ENCODE measurements at regions not wholly inside any gene's neighbourhood (a gene's known extent, or its start where the extent isn't known, plus 50 kb on each side); places are given as distances from the start of the nearest gene placed in this dataset.

DNA sequence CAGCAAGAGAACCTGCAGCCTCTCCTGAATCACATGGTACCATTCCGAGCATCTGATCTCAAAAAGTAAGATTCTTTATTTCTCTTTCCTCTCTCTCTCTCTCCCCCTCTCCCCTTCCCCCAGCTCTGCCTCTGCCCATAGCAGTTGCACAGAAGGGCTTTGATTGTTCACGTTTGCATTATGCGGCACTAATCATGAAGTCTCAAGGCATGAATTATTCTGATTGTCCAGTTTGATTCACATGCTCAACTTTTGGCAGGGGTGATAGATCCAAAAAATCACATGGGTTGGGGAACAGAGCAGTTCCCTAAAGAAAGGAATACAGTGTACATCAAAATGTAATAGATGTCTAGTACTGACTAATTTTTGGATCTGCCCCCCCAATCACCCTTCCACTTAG, 380.0 kb upstream of the SOX9 start:
- POLR2A ChIA-PET (ENCODE audit: unreplicated experiment) = no interaction called here
- H3K27me3 ChIP-seq (ENCODE audit: insufficient read depth, low read depth) = no peaks in the 10 kb centered on the region
- no peak for TF ChIP-seq CTCF (conservative IDR thresholded peaks at IDR 0.05)
- no peak for TF ChIP-seq EZH2 (IDR thresholded peaks at IDR 0.05; ENCODE audit: low read depth)
- no peak overlapping the region for H2AFZ ChIP-seq
- no peak overlapping the region for H3K27ac ChIP-seq
- H3F3A ChIP-seq (ENCODE audit: insufficient read depth, low read depth) = no peaks in the 10 kb centered on the region
- intact Hi-C loops (cut with micrococcal nuclease; ENCODE audit: unreplicated experiment) = no loop called here
- H3K36me3 ChIP-seq (ENCODE audit: low read depth) = no peaks in the 10 kb centered on the region
- BruUV-seq (replicated peaks) = no TSS peak
- no peaks in the 10 kb centered on the region for H3K9me3 ChIP-seq (ENCODE audit: insufficient read depth, low read depth)
- DNase-seq = no peak
- H3K4me1 ChIP-seq (replicated peaks; ENCODE audit: insufficient read depth) = no peaks in the 10 kb centered on the region
- H3K4me2 ChIP-seq = no peak overlapping the region
- peaks cover 15% of the 10 kb centered on the region; the same call in 1 of the 2 replicates for H3K9me2 ChIP-seq (ENCODE audit: insufficient read depth)
- no peak overlapping the region for H3K4me3 ChIP-seq
- H4K20me1 ChIP-seq (ENCODE audit: insufficient read depth) = no peaks in the 10 kb centered on the region
- no peaks in the 10 kb centered on the region for H3K79me2 ChIP-seq (ENCODE audit: low read depth)
- CTCF ChIA-PET = no interaction called here

- no peaks in the 10 kb centered on the region for H3K4me1 ChIP-seq (replicated peaks; ENCODE audit: insufficient read depth)
- no peaks in the 10 kb centered on the region for H4K20me1 ChIP-seq (ENCODE audit: insufficient read depth)
- no peaks in the 10 kb centered on the region for H3K9me3 ChIP-seq (ENCODE audit: insufficient read depth, low read depth)
- no peak overlapping the region for H3K27ac ChIP-seq
- H3F3A ChIP-seq (ENCODE audit: insufficient read depth, low read depth) = no peaks in the 10 kb centered on the region
- no TSS peak for BruUV-seq (replicated peaks)
- H3K27me3 ChIP-seq (ENCODE audit: insufficient read depth, low read depth) = no peaks in the 10 kb centered on the region
- POLR2A ChIA-PET (ENCODE audit: unreplicated experiment) = no interaction called here
- H3K4me2 ChIP-seq = no peak overlapping the region
- no peak overlapping the region for H2AFZ ChIP-seq
- intact Hi-C loops (cut with micrococcal nuclease; ENCODE audit: unreplicated experiment) = no loop called here
- no peak for TF ChIP-seq CTCF (conservative IDR thresholded peaks at IDR 0.05)
- no peak for TF ChIP-seq EZH2 (IDR thresholded peaks at IDR 0.05; ENCODE audit: low read depth)
- H3K9me2 ChIP-seq (ENCODE audit: insufficient read depth) = peaks cover 15% of the 10 kb centered on the region; the same call in 1 of the 2 replicates
- no peaks in the 10 kb centered on the region for H3K79me2 ChIP-seq (ENCODE audit: low read depth)
- no peaks in the 10 kb centered on the region for H3K36me3 ChIP-seq (ENCODE audit: low read depth)
- no peak for DNase-seq
- CTCF ChIA-PET = no interaction called here
- no peak overlapping the region for H3K4me3 ChIP-seq
Measured at GRCh38 chr17:71741836-71742235, 379.0 kb upstream of the SOX9 start.

DNA sequence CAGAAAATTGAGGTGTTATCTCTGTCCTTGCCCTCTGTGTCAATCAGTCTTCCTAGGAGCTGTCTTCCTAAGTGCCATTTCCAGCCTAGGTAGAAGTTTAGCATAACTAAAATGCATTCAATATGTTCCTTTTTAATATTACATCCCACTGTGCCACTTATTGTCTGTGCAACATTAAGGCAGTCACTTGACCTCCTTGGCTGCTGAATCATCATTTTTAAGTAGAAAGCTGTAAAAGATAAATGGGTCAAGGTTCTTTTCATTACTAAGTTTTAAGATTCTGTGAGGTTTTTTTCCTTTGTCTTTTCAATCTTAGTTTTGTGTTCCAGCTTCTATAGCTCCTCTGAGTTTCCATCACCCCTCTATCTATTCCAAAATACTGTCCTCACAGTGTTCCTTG, 371.9 kb upstream of the SOX9 start:
- no peak overlapping the region for H3K4me2 ChIP-seq
- H2AFZ ChIP-seq = no peak overlapping the region
- DNase-seq = no peak
- H3K4me3 ChIP-seq = no peak overlapping the region
- no peaks in the 10 kb centered on the region for H3K79me2 ChIP-seq (ENCODE audit: low read depth)
- ChIA-PET CTCF (no interaction called here), POLR2A (ENCODE audit: unreplicated experiment) (no interaction called here)
- no peaks in the 10 kb centered on the region for H3K27me3 ChIP-seq (ENCODE audit: insufficient read depth, low read depth)
- no peaks in the 10 kb centered on the region for H3F3A ChIP-seq (ENCODE audit: insufficient read depth, low read depth)
- no peak overlapping the region for H3K27ac ChIP-seq
- H3K36me3 ChIP-seq (ENCODE audit: low read depth) = no peaks in the 10 kb centered on the region
- intact Hi-C loops (cut with micrococcal nuclease; ENCODE audit: unreplicated experiment) = no loop called here
- no peaks in the 10 kb centered on the region for H4K20me1 ChIP-seq (ENCODE audit: insufficient read depth)
- H3K9me2 ChIP-seq (ENCODE audit: insufficient read depth) = no peaks in the 10 kb centered on the region
- TF ChIP-seq CTCF (conservative IDR thresholded peaks at IDR 0.05) = no peak
- TF ChIP-seq EZH2 (IDR thresholded peaks at IDR 0.05; ENCODE audit: low read depth) = no peak
- no TSS peak for BruUV-seq (replicated peaks)
- H3K9me3 ChIP-seq (ENCODE audit: insufficient read depth, low read depth) = no peaks in the 10 kb centered on the region
- H3K4me1 ChIP-seq (replicated peaks; ENCODE audit: insufficient read depth) = no peaks in the 10 kb centered on the region

All from PC-9 (cell line).